DMS53 treated with DMSO at 0.1 percent for 48 hours (cell line): ENCODE measurements at regions not wholly inside any gene's neighbourhood (a gene's known extent, or its start where the extent isn't known, plus 50 kb on each side); places are given as distances from the start of the nearest gene placed in this dataset.
"Not testable (repeated sequence)": the region's sequence is repeated elsewhere in the genome, so short reads cannot be mapped to it uniquely, and the experiment has no call there.

Experiments
- DNase-seq: peaks from one replicate; lab custom pipeline; 2025; ENCODE audit not compliant: unreplicated experiment; lab: John Stamatoyannopoulos, UW

DNA sequence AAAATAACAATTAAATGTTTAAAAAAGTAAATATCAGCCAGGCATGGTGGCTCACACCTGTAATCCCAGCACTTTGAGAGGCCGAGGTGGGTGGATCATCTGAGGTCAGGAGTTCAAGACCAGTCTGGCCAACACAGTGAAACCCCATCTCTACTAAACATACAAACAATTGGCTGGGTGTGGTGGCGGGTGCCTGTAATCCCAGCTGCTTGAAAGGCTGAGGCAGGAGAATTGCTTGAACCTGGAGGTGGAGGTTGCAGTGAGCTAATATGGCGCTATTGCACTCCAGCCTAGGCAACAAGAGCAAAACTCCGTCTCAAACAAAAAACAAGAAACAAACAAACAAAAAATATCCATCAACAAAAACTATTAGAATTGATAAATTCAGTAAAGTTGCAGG is 77.5 kb downstream of the SNX5 start:
- not testable (repeated sequence) for DNase-seq

DNA sequence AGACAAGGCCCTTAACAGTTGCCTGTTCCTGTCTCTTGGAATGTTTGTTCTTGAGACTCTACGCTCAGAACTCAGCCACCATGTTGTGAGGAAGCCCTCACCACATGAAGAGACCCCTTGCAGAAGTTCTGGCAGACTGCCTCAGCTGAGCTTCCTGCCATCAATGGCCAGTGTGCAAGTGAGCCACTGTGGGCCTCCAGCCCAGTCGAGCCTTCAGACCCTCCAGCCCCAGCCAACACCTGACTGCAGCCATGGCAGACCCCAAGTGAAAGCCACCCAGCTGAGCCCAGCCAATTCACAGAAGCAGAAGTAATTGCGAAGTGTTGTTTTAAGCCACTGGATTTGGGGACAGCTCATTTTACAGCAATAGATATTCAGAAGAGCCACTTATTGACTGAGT is 78.3 kb downstream of the SNX5 start:
- no peak for DNase-seq

DNA sequence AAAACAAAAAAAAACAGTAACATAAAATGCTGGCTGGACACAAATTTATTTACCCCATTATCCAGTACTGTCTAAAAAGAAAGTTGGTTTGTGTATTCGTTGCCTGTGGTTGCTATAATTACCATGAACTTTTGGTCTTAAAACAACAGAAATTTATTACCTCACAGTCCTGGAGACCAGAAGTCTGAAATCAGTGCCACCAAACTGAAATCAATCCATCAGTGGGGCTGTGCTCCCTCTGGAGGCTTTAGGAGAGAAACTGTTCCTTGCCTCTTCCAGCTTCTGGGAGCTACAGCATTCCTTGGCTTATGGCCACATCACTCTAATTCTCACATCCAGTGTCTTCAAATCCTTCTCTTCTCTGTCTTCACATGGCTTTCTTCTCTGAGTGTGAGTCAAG is 79.4 kb downstream of the SNX5 start:
- no peak for DNase-seq

DNA sequence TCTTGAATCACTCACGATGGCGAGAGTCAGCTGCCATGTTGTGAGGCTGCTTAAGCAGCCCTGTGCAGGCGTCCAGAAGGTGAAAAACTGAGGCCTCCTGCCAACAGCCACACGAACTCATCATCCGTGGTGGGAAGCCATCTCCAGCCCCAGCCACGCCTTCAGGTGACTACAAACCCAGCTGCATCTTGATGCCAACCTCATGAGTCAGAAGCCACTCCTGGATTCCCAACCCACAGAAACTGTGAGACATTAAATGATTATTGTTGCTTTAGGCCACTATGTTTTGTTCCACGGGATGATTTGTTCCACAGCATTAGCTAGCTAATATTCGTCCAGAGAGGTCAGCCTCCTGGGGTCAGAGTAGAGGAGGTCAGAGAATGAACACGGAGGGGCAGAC is 80.5 kb downstream of the SNX5 start:
- DNase-seq: no peak

DNA sequence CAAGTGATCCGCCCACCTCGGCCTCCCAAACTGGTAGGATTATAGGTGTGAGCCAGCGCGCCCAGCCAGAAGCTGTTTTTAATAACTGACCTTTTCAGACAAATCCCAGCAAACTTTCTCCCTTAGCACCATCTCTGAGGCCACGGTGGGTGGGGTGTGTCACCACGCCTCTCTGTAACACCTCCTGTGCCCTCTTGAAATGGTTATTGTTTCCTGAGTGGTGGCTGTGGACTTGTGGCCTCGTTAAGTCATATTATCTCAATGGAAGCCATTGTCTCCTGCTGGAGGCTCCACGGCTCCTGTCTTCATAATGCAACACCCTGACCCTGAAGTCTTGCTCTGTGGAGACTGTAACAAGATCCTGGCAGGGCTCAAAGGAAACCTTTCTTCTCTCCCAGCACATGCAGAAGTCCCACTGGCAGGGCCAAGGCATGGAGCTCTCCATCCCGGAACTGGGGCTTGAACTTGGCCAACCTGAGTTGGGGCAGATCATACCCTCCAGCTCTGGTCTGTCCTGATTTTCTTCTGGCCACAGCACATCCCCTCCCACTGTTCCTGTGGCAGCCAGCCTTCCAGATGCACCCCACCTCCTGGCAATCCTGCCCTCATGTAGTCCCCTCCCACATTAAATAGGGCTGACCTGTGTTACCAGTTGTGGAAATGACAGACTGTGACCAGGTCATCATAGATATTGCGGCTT is 81.1 kb downstream of the SNX5 start:
- DNase-seq: no peak

DNA sequence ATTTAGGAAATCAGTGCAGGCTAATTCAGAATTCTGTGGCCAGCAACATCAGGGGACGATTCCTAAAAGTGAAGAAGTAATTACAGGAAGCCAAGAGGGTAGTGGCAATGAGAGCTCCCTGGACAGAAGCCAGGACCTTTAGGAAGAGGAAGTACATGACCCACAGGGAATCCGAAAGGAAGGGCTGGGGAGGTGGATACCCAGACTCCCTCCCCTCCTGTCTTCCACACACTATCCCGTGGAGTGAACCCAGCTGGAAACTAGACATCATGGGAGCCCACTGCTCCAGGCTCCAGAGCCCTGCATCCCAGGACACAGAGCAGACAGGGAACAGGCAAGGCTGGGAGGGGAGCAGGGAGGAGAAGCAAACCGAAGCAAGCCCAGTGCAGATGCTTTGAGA is 83.0 kb downstream of the SNX5 start:
- no peak for DNase-seq

DNA sequence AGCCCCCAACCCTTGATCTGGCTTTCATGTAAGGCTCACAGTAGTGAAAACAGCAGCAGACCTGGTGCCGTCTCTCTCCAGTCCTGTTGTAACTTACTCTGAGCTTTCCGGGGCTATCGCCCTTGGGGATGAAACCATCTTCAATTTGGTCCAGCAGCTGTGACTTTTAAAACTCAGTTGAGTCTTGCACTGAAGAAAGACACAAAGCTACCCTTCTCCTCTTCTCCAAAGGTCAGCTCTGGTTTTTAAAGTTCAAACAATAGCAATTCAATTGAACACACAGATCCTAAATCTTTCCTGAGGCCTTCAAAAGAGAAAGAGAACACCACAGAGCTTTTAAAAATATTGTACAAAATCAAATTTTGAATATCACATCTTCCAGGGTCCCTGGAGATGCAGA is 83.5 kb downstream of the SNX5 start:
- DNase-seq: no peak

DNA sequence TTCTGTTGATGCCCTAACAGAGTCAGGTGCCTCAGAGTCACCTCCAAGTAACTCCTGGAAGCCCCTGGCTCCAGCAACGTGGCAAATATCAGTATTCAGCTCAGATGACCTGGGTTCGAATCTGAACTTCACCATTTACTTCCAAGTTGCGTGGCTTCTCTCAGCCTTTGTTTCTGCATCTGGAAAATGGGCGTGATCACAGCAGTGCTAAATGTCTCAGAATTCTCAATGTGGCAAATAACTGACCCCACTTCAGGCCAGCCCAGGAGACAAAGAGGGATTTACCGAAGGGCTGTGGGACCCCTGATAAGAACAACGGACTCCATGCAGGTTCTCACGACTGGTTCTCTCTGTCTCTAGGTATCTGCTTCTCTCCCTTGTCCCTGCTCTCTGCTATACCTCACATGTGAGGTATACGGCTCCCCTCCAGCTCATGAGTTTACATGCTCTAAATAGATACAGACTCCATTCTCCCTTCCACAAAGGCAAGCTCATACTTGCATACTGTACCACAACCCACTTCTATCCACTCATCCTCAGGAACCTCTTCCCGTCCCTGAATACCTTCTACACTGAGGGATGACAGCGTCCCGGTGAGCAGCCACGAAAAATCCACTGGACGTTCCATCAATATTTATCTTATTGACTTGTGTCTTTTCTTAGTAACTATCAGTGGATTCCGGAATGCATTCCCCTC is 84.1 kb downstream of the SNX5 start:
- no peak for DNase-seq

DNA sequence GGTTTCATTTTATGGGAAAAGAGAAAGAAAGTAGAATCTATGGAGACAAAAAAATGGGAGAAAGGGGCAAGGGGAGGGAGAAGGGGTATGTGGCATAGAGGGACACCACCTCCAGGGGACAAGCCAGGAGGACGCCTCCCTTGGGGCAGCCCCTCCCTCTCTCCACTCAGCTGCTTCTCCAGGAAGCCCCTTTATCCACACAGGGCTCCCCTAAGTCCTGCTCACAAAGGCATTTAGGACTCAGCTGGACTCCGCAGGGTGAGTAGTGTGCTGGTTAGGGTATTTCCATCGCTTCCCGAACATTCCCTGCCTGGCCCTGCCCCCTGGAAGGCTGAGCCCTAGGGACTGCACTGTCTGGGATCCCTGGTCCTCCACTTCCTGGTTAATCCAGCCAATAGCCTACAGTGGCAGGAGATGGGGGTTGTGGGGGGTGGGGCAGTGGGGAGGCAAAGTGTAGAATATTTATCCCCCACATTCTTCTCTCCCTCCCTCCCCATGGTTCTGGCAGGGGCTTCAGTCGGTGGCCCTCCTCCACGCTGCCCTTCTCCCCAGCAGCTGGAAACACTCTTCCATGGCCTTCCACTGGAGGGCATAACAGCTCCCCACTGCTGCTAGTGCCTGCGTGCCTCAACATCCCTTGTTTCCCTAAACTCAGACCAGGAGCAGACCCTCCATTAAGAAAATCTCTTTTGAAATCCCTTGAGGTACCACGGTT is 84.8 kb downstream of the SNX5 start:
- no peak for DNase-seq

DNA sequence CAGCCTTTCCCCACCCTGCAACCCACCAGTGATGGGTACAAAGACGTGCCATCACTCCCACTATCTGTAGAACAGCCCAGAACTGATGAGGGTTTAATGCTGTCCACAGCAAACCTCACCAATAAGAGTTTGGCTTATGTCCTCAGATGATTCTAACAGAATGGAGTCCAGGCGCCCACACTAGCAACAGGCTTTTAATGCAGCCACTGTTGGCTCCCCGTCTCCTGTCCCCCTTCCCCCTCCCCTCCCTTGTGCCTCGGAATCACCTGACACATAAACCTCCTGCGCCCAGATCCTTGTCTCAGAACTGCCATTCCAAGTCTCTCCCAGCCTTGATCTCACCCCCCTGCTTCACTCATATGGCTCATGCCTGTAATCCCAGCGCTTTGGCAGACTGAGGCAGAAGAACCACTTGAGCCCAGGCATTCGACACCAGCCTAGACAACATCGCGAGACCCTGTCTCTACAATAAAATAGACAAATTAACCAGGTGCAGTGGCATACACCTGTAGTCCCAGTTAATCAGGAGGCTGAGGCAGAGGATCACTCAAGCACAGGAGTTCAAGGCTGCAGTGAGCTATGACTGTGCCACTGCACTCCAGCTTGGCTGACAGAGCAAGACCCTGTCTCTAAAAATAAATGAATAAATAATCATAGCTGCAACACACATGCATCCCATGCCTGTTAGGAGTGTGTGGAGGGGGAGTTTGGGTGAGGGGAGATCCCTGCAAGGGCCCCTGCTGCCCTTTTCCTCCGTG is 85.6 kb downstream of the SNX5 start:
- DNase-seq: no peak

DNA sequence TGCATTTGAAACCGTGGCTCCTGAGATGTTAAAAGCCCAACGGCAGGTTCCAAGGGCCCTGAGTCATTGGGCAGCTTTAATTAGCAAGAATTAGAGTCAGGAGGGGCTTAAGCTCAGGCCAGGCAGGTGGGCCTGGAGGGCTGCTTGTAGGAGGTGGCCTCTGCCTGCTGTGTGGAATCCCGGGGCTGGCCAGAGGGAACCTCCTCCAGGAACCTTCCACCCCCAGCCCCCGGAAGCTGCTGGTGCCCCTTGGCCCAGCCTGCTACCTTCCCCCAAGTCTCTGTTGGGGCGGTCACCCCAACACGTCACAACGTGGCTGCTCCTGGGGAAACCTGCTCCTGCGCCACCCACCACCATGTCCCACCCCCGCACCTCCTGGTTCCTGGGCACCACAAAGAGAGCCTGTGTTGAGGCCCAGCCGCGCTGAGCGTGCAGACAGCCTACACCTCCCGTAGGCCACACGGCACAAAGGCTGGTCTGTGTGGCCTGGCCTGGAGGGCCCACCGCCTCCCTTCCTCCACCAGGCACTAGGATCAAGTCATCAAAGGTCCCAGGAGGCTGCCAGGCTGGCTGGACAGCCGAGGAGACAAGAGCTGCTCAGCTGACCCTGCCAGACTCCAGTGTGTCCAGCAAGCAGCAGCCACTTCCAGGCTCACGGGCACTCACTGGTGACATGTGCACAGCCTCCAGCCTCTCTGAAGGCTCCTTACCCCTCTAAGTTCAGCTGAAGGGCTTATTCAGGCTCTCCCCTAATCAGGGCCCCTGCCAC is 86.3 kb downstream of the SNX5 start:
- DNase-seq: no peak

DNA sequence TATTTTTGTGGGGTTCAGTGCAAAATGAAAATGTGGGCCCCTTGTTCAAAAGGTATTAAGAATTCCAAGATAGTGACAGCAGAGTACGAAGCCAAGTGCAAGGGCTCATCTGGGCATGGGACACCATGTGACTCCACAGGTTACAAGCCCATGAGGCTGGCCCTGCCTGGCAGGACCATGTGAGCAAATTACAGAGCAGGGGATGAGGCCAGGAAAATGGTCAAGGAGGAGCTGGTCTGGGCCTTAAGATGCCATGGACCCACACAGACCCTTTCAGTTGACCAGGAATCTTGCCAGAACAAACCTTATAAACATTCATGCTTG is 86.9 kb downstream of the SNX5 start:
- no peak for DNase-seq

DNA sequence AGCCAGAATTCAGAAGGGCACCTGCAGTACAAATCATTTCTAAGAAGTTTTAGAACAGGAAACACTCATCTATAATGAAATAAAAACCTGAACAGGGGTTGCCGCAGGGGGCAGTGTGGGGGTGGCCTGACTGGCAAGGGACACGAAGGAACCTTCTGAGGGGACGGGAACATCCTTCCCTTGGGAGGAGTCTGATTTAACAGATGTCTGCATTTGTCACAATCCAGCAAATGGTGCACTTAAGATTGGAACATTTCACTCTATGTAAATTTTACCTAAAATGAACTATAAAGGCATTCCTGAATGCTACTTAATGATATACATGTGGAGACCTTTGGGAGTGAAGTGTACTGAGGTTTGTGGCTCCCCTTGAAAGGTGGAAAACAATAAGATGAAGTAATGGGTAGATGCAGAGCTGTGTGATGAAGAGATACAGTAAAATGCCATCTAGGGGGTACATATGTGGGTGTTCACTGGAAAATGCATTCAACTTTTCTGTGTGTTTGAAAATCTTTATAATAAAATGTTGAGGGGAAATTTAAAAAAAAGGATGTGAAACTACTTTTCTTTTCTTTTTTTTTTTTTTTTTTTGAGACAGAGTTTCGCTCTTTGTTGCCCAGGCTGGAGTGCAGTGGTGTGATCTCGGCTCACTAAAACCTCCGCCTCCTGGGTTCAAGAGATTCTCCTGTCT is 89.5 kb downstream of the SNX5 start:
- DNase-seq: no peak

DNA sequence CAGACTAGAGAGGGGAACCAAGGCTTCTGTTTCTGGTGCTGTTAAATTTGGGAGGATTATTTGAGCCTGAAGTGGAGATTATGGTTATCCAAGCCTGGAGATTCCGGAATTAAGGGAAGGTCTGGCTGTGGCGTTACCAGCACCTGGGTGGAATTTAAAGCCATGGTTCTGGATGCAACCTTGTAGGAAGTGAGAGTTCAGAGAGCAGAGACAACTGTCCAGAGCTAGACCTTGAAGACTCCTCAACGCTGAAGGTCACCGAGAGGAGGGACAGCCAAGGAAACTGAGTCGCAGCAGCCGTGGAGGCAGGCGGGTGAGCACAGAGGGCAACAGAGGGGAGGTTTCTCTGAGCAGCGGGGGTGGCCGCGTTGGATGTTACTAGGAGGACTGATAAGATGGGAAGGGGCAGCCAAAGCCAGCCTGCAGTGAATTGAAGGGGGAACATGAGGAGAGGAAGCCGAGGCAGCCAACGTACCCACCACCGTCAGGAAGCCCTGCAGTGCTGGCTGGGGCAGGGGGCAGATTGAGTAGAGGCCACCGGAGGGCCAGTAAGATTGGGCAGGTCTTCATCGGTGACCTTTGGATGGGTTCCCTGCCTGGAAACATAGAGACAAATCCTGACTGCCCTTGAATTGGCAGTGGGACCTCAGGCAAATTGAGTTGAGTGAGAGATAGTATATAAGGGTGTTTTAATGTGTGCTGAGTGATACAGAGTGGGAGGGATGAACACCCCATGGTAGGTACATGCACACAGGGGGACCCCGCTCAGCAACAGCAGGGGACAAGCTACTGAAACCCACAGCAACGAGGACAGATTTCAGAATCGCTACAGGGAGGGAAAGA is 90.3 kb downstream of the SNX5 start:
- DNase-seq: no peak

DNA sequence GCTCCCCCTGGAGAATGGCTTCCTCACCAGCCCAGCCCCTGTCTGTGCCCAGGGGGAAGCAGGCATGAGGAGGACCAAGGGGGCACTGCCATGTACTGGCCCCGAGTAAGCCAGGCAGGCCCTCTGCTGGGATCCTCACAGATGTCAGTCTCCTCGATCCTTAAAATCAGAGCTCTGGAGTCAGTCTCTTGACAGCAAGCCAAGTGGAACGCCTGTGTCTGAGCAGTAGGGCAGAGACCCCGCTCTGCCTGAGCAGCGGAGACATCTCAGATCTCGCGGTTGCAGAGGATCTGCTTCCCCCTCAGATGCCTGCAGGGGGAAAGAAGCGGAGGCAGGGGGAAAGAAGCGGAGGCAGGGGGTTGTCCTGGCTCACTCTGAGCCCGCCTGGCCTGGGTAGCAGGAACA is 92.6 kb downstream of the SNX5 start:
- DNase-seq: no peak

DNA sequence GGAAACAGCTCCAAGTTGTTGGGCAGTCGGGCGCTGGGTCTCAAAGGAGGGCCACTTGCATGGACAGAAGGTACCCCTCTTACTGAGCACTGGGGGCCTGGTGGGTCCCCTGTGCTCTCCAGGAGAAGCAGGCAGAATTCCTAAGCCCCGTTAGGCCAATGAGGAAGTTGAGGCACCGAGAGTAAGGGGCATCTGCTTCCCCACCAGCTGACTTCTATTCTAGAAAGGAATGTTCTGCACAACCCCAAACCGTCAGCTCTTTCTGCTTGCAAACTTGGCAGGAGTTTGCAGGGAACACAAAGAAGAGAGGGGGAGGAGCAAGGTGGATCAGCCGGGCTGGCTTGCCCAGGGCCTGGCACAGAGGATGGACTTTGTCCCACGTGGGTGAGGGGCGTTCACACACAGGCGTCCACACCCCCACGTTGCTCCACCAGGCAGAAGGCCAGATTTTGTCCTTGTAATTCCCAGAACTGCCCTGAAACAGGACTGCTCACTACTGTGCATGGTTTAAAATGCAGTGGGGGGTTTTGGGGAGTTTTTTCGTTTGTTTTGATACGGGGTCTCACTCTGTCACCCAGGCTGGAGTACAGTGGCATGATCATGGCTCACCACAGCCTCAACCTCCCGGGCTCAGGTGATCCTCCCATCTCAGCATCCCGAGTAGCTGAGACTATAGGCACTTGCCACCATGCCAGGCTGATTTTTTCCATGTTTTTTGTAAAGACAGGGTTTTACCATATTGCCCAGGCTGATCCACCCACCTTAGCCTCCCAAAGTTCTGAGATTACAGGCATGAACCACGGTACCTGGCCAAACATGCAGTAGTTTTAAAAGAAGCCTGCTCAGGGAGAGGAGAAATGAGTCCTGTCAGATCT is 93.3 kb downstream of the SNX5 start:
- DNase-seq: no peak

DNA sequence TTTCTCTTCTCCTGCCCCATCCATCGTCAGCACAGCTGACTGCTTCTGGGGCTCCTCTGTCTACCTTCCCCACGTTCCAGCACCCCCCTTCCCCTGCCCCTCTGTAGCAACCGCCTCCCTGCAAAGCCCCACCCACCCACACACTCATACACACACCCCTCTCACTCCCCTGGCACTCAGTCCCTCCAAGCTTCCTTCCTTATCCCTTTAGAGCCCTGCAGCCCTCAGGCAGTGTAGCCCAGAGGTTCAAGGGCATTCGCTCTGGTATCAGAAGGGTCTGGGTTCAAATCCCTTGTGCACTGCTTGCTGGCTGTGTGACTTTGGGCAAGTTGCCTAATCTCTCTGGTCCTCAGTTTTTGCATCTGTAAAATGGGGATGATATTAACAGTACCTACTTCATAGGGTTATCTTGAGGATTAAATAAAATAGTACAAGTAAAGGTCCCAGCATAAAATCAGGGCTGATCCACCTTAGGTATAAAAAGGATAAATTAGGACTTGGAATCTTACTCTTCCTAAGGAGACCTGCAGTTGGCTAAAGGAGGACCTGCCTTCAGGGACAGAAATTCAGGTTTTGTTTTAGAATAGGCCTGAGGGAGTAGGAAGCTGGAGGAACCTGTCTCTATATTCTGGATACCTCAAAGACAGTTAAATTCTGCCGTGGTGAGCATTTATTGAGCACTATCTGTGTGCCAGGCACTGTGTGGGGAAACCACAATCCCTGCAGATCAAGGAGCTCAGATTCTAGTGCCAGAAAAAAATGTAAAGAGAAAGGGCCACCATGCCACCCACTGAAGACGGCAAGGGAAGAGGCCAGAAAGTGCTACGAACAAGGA is 94.1 kb downstream of the SNX5 start:
- no peak for DNase-seq
